Endothelial cell of umbilical vein (primary cell): ENCODE measurements at regions not wholly inside any gene's neighbourhood (a gene's known extent, or its start where the extent isn't known, plus 50 kb on each side); places are given as distances from the start of the nearest gene placed in this dataset.

Experiments
- BruUV-seq: library from RNA; stranded (reverse); fragments of 400-500 nt; replicated peaks from 2 replicates; lab custom pipeline; 2021; lab: Mats Ljungman, UMichigan
- CTCF ChIA-PET: fragments of 300-600, 350-600 bp; sonication (Branson Sonifier 250); formaldehyde crosslinking; loops from one replicate; lab custom pipeline; 2021; ENCODE audit warnings: antibody characterized with exemption, inconsistent platforms; lab: Charles Lee
- POLR2A ChIA-PET: fragments of 300-600, 350-600 bp; sonication (Branson Sonifier 250); formaldehyde crosslinking; loops from one replicate; lab custom pipeline; 2021; ENCODE audit warnings: antibody characterized with exemption, inconsistent platforms; lab: Charles Lee
- DNase-seq: peaks from one replicate; pipeline ENCODE4 v3.0.0-alpha.2; 2011; ENCODE audit warnings: low read depth, low spot score
- FAIRE-seq: peaks from 2 replicates; lab custom pipeline; 2011; peaks lifted over from hg19 to GRCh38; lab: Jason Lieb, UNC
- H2AFZ ChIP-seq: 2 replicates; pipeline ENCODE4 v1.6.0; 2012; ENCODE audit warnings: low read depth, low read length, control low read depth, inconsistent platforms
- H3K27ac ChIP-seq: 2 replicates; pipeline ENCODE4 v1.5.1; 2011; ENCODE audit warnings: low read depth, mild to moderate bottlenecking, control low read depth, low read length, moderate library complexity; ENCODE audit not compliant: insufficient read depth
- H3K27me3 ChIP-seq, 2 experiments: 2 replicates each; pipeline versions ENCODE4 v1.6.0 to v1.6.1; 2011; ENCODE audit warnings: low read length in 2 of 2, mixed read lengths in 1 of 2; ENCODE audit not compliant: control insufficient read depth in 2 of 2, insufficient read depth in 2 of 2
- H3K36me3 ChIP-seq, 2 experiments: 2 replicates in 1 of 2; 3 replicates in 1 of 2; pipeline ENCODE4 v1.5.1; 2011; ENCODE audit warnings: low read length in 2 of 2, mild to moderate bottlenecking in 1 of 2, moderate library complexity in 1 of 2; ENCODE audit not compliant: control insufficient read depth in 2 of 2, insufficient read depth in 2 of 2; ENCODE audit errors: extremely low read depth in 1 of 2
- H3K4me1 ChIP-seq: 3 replicates; pipeline ENCODE4 v1.5.1; 2011; ENCODE audit warnings: mild to moderate bottlenecking, low read length; ENCODE audit not compliant: control insufficient read depth, insufficient read depth; ENCODE audit errors: extremely low read depth
- H3K4me2 ChIP-seq: 2 replicates; pipeline ENCODE4 v1.6.1; 2011; ENCODE audit warnings: low read length, control low read depth, mixed read lengths; ENCODE audit not compliant: insufficient read depth
- H3K4me3 ChIP-seq, 3 experiments: fragments of 200-600 bp in 1 of 3; sonication (generic), shearing (Covaris generic) in 1 of 3; replicated peaks in 1 of 3; 2 replicates each; pipeline ENCODE4 v1.5.1; 2011 to 2016; ENCODE audit warnings: control low read depth in 3 of 3, low read length in 3 of 3, mild to moderate bottlenecking in 2 of 3, inconsistent platforms in 1 of 3, low read depth in 1 of 3, moderate library complexity in 1 of 3; ENCODE audit not compliant: insufficient read depth in 1 of 3
- H3K79me2 ChIP-seq: 2 replicates; pipeline ENCODE4 v1.6.0; 2012; ENCODE audit warnings: low read length, inconsistent platforms; ENCODE audit not compliant: control insufficient read depth, insufficient read depth
- H3K9ac ChIP-seq: replicated peaks from 2 replicates; pipeline ENCODE3; 2011; ENCODE audit warnings: low read length, control low read depth; ENCODE audit not compliant: insufficient read depth; ENCODE audit errors: extremely low read depth
- H3K9me1 ChIP-seq: replicated peaks from 3 replicates; pipeline ENCODE4 v1.6.0; 2011; ENCODE audit warnings: mild to moderate bottlenecking, low read length; ENCODE audit not compliant: control insufficient read depth, insufficient read depth; ENCODE audit errors: extremely low read depth
- H3K9me3 ChIP-seq: replicated peaks from 2 replicates; pipeline ENCODE4 v1.5.1; 2012; ENCODE audit warnings: low read length, inconsistent platforms; ENCODE audit not compliant: control insufficient read depth, insufficient read depth
- H4K20me1 ChIP-seq: replicated peaks from 2 replicates; pipeline ENCODE3; 2011; ENCODE audit warnings: mild to moderate bottlenecking, low read length; ENCODE audit not compliant: control insufficient read depth, insufficient read depth; ENCODE audit errors: extremely low read depth
- EZH2 ChIP-seq: IDR thresholded peaks from 2 replicates; pipeline ENCODE4 v1.6.1; 2012; ENCODE audit warnings: borderline replicate concordance, low read depth, mild to moderate bottlenecking, moderate library complexity, low read length, inconsistent platforms; ENCODE audit not compliant: severe bottlenecking
- FOS ChIP-seq: IDR thresholded peaks from 2 replicates; pipeline ENCODE4 v1.6.1; 2011; ENCODE audit warnings: mild to moderate bottlenecking, low read length, moderate library complexity, borderline replicate concordance; ENCODE audit not compliant: insufficient read depth
- GATA2 ChIP-seq: IDR thresholded peaks from 2 replicates; pipeline ENCODE4 v1.7.0; 2011; ENCODE audit warnings: low read depth, mild to moderate bottlenecking, moderate library complexity, mixed read lengths, low read length; ENCODE audit not compliant: insufficient read length, insufficient read depth
- JUN ChIP-seq: IDR thresholded peaks from 2 replicates; pipeline ENCODE4 v1.6.1; 2011; ENCODE audit warnings: borderline replicate concordance, low read depth; ENCODE audit not compliant: insufficient read length, insufficient read depth
- MAX ChIP-seq: IDR thresholded peaks from 2 replicates; pipeline ENCODE4 v1.6.1; 2011; ENCODE audit not compliant: insufficient read depth, insufficient read length
- MYC ChIP-seq: IDR thresholded peaks from one replicate; pipeline ENCODE4 v1.6.1; 2011; ENCODE audit warnings: mild to moderate bottlenecking, low read depth, low read length
- POLR2A ChIP-seq: IDR thresholded peaks from 2 replicates; pipeline ENCODE4 v1.6.1; 2012; ENCODE audit warnings: low read depth, mild to moderate bottlenecking, control low read depth, low read length
- POLR2AphosphoS5 ChIP-seq: IDR thresholded peaks from 2 replicates; pipeline ENCODE4 v1.6.1; 2012; ENCODE audit warnings: low read depth, mild to moderate bottlenecking, control low read depth, low read length, moderate library complexity; ENCODE audit not compliant: insufficient read depth
- dilution Hi-C: fragments of 300-500 bp; cut with MboI; formaldehyde crosslinking; loops from one replicate; pipeline ENCODE4 v1.15.0; 2019; ENCODE audit warnings: low sequenced_read_pairs; ENCODE audit not compliant: extremely low pct_ligation_motif_present
- intact Hi-C: fragments of 100-400 bp; cut with micrococcal nuclease; formaldehyde crosslinking; loops from one replicate; pipeline ENCODE4 v1.10.0; 2022
- TF ChIP-seq, protein P1 (sequence below), 2 donors: IDR thresholded peaks; 1 replicate in 1 of 2; 2 replicates in 1 of 2; pipeline ENCODE4 v1.5.1; 2011; ENCODE audit warnings: low read length in 2 of 2, mild to moderate bottlenecking in 2 of 2, moderate library complexity in 2 of 2, control low read depth in 1 of 2, inconsistent platforms in 1 of 2, low read depth in 1 of 2; ENCODE audit not compliant: insufficient read depth in 1 of 2; ENCODE audit errors: extremely low read depth in 1 of 2

DNA sequence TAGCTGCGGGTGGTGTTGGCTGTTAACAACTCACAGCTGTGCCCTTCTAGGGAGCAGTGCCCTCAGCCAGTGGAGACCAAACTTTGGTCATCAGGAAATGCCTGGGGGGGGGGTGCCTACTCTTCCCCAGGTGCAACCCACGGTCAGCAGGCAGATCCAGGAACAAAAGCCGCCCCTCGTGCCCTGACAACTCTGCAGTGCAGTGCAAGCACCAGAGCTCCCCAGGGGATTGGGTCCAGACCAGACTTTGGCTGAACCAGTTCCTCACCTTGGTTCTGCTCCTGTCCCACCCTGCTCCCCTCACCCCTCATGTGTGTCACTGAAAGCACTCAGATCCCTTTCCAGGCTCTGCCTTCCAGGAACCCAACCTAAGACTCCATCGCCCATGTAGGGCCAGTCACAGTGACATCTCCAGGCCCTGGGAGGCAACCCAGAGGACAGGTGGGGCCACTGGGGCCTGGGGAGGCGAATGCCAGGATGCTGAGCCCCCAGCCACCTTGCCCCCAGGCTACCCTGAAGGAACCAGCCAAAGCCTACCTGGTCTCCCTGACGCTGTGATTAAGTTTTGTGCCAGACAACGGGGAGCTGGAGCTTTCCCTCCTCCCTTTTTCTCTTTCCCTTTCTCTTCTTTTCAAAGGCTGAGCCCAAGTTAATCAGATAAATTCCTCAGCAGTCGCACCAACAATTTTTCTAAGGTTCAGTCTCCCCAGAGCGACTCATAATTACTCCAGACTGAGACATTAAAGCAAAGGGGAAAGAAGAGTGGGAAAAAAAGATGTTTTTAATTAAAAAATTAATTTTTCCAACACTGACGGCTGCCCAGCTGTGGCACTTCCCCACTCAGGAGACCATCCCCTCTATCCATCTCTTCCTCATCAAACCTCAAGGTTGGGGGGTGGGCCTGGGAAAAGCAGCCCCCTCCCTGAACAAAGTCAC is 207.5 kb upstream of the LINGO1 start:
- FAIRE-seq, result no peak
- no peaks in the 10 kb centered on the region for H3K9me1 ChIP-seq
- H3K4me2 ChIP-seq, result no peak overlapping the region
- no peaks in the 10 kb centered on the region for H3K9me3 ChIP-seq
- POLR2A ChIA-PET, result no interaction called here
- CTCF ChIA-PET, result interaction anchor here (1.0 to 1.7 kb wide), 3 partner anchors 11 to 207 kb away, joined by 3 to 7 read pairs (median 3); no protein-coding TSS in a partner anchor
- H3K9ac ChIP-seq, result no peak overlapping the region
- no TSS peak for BruUV-seq
- H3K79me2 ChIP-seq, result no peaks in the 10 kb centered on the region
- no peak overlapping the region for H3K4me3 ChIP-seq
- dilution Hi-C loops (no loop called here), intact Hi-C loops (no loop called here)
- TF ChIP-seq GATA2 (no peak), MYC (no peak), FOS (no peak), POLR2AphosphoS5 (no peak), EZH2 (no peak), JUN (no peak), MAX (no peak), POLR2A (no peak)
- TF ChIP-seq, protein P1, sequence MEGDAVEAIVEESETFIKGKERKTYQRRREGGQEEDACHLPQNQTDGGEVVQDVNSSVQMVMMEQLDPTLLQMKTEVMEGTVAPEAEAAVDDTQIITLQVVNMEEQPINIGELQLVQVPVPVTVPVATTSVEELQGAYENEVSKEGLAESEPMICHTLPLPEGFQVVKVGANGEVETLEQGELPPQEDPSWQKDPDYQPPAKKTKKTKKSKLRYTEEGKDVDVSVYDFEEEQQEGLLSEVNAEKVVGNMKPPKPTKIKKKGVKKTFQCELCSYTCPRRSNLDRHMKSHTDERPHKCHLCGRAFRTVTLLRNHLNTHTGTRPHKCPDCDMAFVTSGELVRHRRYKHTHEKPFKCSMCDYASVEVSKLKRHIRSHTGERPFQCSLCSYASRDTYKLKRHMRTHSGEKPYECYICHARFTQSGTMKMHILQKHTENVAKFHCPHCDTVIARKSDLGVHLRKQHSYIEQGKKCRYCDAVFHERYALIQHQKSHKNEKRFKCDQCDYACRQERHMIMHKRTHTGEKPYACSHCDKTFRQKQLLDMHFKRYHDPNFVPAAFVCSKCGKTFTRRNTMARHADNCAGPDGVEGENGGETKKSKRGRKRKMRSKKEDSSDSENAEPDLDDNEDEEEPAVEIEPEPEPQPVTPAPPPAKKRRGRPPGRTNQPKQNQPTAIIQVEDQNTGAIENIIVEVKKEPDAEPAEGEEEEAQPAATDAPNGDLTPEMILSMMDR (IDR thresholded peaks at IDR 0.05; ENCODE audit: extremely low read depth in 1 of 2, insufficient read depth in 1 of 2, low read depth in 1 of 2, low read length in 2 of 2), result no peak
- H3K27me3 ChIP-seq, result peaks cover 2 to 4% of the 10 kb centered on the region in 2 experiments
- DNase-seq, result no peak
- no peaks in the 10 kb centered on the region for H4K20me1 ChIP-seq
- no peaks in the 10 kb centered on the region for H3K36me3 ChIP-seq
- H2AFZ ChIP-seq, result no peak overlapping the region
- no peaks in the 10 kb centered on the region for H3K4me1 ChIP-seq
- H3K27ac ChIP-seq, result no peak overlapping the region
